ENCODE measurements at regions not wholly inside any gene's neighbourhood (a gene's known extent, or its start where the extent isn't known, plus 50 kb on each side); places are given as distances from the start of the nearest gene placed in this dataset.

DNA sequence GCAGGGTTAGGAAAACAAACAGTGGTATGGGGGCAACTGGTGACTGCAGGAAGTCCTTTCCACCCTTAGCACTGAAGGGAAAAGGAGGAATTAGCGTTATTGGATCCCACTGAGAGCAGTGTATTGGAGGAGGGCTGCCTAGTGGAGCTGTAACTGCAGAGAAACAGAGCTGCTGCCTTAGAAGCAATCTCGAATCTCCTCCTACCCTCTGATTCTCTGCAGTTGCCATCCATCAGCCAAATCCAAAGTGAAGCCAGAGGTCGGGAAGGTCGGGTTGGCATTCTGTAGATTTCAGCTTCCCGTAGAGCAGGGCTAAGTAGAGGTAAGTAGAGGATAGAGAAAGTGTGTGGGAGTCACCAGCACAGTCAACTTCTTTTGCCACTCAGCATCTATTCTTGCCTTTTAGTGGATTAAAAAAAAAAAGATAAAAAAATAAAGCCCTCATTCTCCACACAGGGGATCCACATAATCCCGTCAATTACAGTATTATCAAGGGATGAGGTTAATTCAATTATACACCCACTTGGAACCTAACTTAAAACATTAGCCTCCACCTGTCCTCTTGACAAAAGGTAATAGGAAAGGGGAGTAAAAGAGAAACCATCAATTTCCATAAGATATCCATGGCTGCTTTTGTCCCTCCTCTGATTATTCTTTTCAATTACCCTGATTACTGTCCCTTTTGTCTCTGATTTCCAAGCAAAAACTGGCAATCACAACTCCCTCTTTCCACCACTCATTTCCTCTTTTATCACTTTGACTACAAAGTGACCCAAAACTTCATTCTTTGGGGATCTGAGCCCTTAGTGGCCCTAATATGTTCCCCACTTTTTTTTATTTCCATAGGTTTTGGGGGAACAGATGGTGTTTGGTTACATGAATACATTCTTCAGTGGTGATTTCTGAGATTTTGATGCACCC is 234.7 kb downstream of the RBM26 start:
- peaks cover 2% of the 10 kb centered on the region for H3K9me3 Mint-ChIP-seq
- no peak overlapping the region for H3K27ac Mint-ChIP-seq
- DNase-seq = no peak
- H3K27me3 Mint-ChIP-seq = peaks cover 8% of the 10 kb centered on the region
- CTCF ChIA-PET = no interaction called here
- no peak overlapping the region for H3K4me3 Mint-ChIP-seq
- H3K36me3 Mint-ChIP-seq = no peaks in the 10 kb centered on the region
- H3K4me1 Mint-ChIP-seq = no peaks in the 10 kb centered on the region

- CTCF ChIA-PET = no interaction called here
- H3K36me3 Mint-ChIP-seq = no peaks in the 10 kb centered on the region
- H3K27ac Mint-ChIP-seq = no peak overlapping the region
- no peaks in the 10 kb centered on the region for H3K9me3 Mint-ChIP-seq
- H3K4me1 Mint-ChIP-seq = no peaks in the 10 kb centered on the region
- H3K27me3 Mint-ChIP-seq = no peaks in the 10 kb centered on the region
- no peak for DNase-seq
- H3K4me3 Mint-ChIP-seq = no peak overlapping the region
Measured at GRCh38 chr13:79160818-79161217, 245.2 kb downstream of the RBM26 start.

DNA sequence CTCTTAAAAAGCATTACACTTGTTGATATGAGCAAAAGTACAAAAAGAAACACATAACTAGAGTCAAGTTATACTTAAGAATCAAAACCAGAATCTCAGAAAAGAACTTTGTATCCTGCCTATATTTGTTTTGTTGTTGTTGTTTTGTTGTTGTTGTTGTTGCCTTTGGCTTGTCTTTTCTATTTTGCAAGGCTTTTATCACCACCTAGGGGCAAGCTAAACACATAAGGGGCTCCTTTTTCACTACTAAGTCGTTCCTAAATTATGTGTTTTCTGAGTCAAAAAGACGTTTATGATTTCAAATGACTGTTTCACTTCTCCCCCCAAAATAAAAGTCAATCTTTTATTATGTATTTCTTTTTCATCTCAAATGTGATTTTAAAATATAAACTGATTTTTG is 250.2 kb downstream of the RBM26 start:
- Mint-ChIP-seq H3K27me3 (no peaks in the 10 kb centered on the region), H3K4me3 (no peak overlapping the region), H3K9me3 (no peaks in the 10 kb centered on the region), H3K36me3 (no peaks in the 10 kb centered on the region), H3K4me1 (no peaks in the 10 kb centered on the region), H3K27ac (no peak overlapping the region)
- DNase-seq = no peak
- CTCF ChIA-PET = no interaction called here

DNA sequence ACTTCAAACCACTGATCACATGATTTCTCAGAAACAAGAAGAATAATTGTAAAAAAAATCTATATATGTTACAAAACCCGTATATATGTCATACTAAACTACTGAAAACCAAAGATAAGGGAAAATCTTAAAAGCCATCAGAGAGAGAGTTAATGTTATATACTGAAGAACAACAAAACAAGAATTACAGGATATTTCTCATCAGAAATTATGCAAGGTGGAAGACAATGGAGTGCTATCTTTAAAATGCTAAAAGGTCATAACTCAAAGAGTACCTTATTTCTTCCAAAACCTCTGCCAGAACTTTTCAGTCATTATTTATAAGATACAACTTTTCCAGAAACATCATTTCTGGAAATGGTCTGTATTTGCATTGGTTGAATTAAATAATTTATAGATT is 256.8 kb downstream of the RBM26 start:
- CTCF ChIA-PET = no interaction called here
- H3K9me3 Mint-ChIP-seq = no peaks in the 10 kb centered on the region
- H3K27me3 Mint-ChIP-seq = no peaks in the 10 kb centered on the region
- no peak for DNase-seq
- no peaks in the 10 kb centered on the region for H3K4me1 Mint-ChIP-seq
- no peak overlapping the region for H3K27ac Mint-ChIP-seq
- no peaks in the 10 kb centered on the region for H3K36me3 Mint-ChIP-seq
- H3K4me3 Mint-ChIP-seq = no peak overlapping the region

DNA sequence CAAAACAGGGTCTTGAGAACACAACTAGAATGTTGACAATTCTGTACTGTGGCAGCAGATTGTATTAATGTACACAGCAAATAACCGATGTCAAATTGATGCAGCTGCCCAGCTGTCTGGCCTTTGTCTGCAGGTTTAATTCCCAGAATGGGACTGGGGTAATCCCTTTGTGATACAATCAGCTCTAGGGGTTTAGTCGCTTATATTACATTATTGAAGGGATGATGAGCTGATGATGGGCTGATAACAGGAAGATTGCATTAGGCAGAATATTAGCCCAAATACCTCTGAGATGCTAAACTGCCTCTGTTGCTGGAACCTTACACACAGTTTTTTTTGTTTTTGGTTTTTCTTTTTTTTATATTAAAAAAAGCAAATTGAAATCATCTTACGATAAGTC is 265.0 kb downstream of the RBM26 start:
- Mint-ChIP-seq H3K4me1 (no peaks in the 10 kb centered on the region), H3K27ac (no peak overlapping the region), H3K36me3 (no peaks in the 10 kb centered on the region), H3K4me3 (no peak overlapping the region), H3K27me3 (no peaks in the 10 kb centered on the region), H3K9me3 (no peaks in the 10 kb centered on the region)
- DNase-seq = no peak
- CTCF ChIA-PET = no interaction called here

GRCh38 chr13:79128158-79128557 is 277.9 kb downstream of the RBM26 start:
- no peaks in the 10 kb centered on the region for H3K4me1 Mint-ChIP-seq
- peaks cover 4% of the 10 kb centered on the region for H3K27me3 Mint-ChIP-seq
- no peak for DNase-seq
- no peak overlapping the region for H3K4me3 Mint-ChIP-seq
- no peak overlapping the region for H3K27ac Mint-ChIP-seq
- no peaks in the 10 kb centered on the region for H3K9me3 Mint-ChIP-seq
- CTCF ChIA-PET = no interaction called here
- H3K36me3 Mint-ChIP-seq = no peaks in the 10 kb centered on the region

DNA sequence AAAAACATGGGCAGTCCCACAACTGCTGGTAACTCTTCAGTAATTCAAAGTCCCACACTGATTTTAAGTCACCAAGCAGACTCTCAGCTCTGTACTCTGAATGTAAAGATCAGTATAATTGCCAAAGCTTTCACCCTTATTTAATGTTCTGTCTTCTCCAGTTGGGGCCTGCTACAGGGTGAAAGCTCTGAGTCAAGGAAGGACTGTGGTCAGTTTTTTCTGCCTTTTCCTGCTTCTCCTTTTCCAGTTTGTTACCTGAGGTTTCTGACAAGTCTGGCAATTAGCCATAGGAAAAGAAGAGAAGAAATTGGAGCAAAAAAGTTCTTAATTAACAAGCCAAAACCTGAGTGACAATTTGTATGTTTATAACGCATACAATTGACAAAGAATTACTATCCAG is 279.3 kb downstream of the RBM26 start:
- H3K36me3 Mint-ChIP-seq = no peaks in the 10 kb centered on the region
- CTCF ChIA-PET = no interaction called here
- no peak overlapping the region for H3K27ac Mint-ChIP-seq
- DNase-seq = no peak
- H3K4me1 Mint-ChIP-seq = no peaks in the 10 kb centered on the region
- peaks cover 4% of the 10 kb centered on the region for H3K27me3 Mint-ChIP-seq
- no peak overlapping the region for H3K4me3 Mint-ChIP-seq
- H3K9me3 Mint-ChIP-seq = no peaks in the 10 kb centered on the region

DNA sequence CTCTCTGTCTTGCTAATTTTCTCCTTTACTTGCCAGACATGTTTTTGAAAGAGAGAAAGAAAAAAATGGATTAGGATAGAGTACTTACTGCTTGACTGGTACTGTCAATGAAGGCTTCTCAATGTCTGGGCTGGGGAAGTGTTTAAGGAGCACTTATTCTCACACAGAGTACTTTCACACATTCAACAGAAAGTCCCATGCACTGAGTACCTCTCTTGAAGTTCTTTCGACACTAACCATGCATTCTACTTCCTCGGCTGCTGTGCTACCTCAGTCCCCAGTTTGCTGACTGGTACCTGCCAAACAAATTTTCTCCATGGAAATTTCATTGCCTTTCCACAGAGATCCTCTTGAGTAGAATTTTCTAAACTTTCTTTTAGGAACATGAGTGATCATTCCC is 281.9 kb downstream of the RBM26 start:
- CTCF ChIA-PET = no interaction called here
- no peaks in the 10 kb centered on the region for H3K4me1 Mint-ChIP-seq
- H3K27me3 Mint-ChIP-seq = peaks cover 4% of the 10 kb centered on the region
- H3K9me3 Mint-ChIP-seq = no peaks in the 10 kb centered on the region
- no peak overlapping the region for H3K4me3 Mint-ChIP-seq
- DNase-seq = no peak
- H3K27ac Mint-ChIP-seq = no peak overlapping the region
- H3K36me3 Mint-ChIP-seq = no peaks in the 10 kb centered on the region

DNA sequence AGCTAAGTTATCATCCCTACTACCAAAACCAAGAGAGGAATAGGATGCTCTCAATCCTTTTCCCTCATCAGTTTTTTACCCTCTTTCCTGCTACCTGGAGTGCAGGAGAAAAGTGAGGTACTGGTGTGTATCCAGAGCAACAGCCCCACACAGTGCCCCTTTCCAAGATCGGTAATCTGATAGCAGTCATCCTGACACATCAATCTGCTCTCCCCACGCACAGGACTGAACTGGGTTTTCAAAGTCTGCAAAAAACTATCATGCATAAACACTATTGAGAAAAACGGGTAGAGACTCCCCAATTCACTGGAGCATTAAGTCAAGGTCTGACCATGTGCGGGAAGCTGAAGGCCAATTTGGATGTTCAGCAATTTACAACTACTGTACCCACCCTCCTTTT is 284.8 kb downstream of the RBM26 start:
- no peaks in the 10 kb centered on the region for H3K36me3 Mint-ChIP-seq
- DNase-seq = no peak
- no peaks in the 10 kb centered on the region for H3K9me3 Mint-ChIP-seq
- H3K27me3 Mint-ChIP-seq = peaks cover 4% of the 10 kb centered on the region
- CTCF ChIA-PET = no interaction called here
- H3K27ac Mint-ChIP-seq = no peak overlapping the region
- no peaks in the 10 kb centered on the region for H3K4me1 Mint-ChIP-seq
- H3K4me3 Mint-ChIP-seq = no peak overlapping the region

GRCh38 chr13:79119578-79120107 is 286.4 kb downstream of the RBM26 start:
- CTCF ChIA-PET = no interaction called here
- H3K27ac Mint-ChIP-seq = no peak overlapping the region
- H3K4me1 Mint-ChIP-seq = no peaks in the 10 kb centered on the region
- no peak overlapping the region for H3K4me3 Mint-ChIP-seq
- no peaks in the 10 kb centered on the region for H3K9me3 Mint-ChIP-seq
- no peaks in the 10 kb centered on the region for H3K36me3 Mint-ChIP-seq
- DNase-seq = no peak
- no peaks in the 10 kb centered on the region for H3K27me3 Mint-ChIP-seq

DNA sequence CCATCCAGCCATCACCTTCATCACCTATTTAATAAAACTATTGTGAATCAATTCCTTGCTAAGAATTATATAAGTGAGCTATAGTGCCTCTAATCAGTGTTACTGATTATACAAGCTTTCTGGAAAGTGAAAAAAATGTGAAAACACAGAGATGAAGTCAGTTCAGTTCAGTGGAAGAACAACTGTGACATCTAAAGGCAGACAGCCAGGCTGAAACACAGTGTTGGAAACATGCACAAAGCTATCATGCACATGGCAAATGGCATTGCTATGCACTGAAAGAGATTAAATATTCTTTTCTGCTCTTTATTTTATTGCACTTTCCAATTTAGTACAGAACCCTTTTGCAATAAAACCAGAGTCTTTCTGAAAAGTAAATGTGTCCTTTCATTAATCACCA is 294.0 kb downstream of the RBM26 start:
- Mint-ChIP-seq H3K36me3 (no peaks in the 10 kb centered on the region), H3K27ac (no peak overlapping the region), H3K27me3 (no peaks in the 10 kb centered on the region), H3K4me3 (no peak overlapping the region), H3K9me3 (no peaks in the 10 kb centered on the region), H3K4me1 (no peaks in the 10 kb centered on the region)
- DNase-seq = no peak
- CTCF ChIA-PET = no interaction called here

- Mint-ChIP-seq H3K36me3 (no peaks in the 10 kb centered on the region), H3K27me3 (no peaks in the 10 kb centered on the region), H3K4me1 (no peaks in the 10 kb centered on the region), H3K4me3 (no peak overlapping the region), H3K27ac (no peak overlapping the region), H3K9me3 (no peaks in the 10 kb centered on the region)
- CTCF ChIA-PET = no interaction called here
- no peak for DNase-seq
Measured at GRCh38 chr13:79108914-79109643, 297.0 kb downstream of the RBM26 start.

- H3K4me1 Mint-ChIP-seq = no peaks in the 10 kb centered on the region
- no peak for DNase-seq
- no peaks in the 10 kb centered on the region for H3K36me3 Mint-ChIP-seq
- H3K9me3 Mint-ChIP-seq = no peaks in the 10 kb centered on the region
- H3K27me3 Mint-ChIP-seq = peaks cover 5% of the 10 kb centered on the region
- H3K27ac Mint-ChIP-seq = no peak overlapping the region
- no peak overlapping the region for H3K4me3 Mint-ChIP-seq
- CTCF ChIA-PET = no interaction called here
Measured at GRCh38 chr13:79098596-79098995, 307.5 kb downstream of the RBM26 start.

DNA sequence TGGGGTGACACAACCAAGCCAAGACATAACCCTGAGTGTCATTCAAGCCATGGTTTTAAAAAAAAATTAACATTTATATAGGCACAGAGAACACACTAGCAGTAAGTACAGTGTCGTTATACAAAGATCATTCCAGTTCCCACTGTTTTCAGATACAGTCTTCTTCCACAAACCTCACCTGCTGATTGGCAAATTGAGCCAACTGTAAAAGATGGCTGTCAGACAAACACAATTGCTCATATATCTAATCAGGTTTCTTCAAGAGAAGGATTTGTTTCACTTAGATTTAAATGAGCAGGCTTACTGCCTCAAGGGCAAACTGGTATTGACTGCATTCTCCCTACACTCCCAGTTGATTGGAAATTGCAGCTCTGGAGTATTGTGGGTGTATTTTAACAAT is 308.9 kb downstream of the RBM26 start:
- no peak for DNase-seq
- Mint-ChIP-seq H3K4me1 (no peaks in the 10 kb centered on the region), H3K4me3 (no peak overlapping the region), H3K36me3 (no peaks in the 10 kb centered on the region), H3K27me3 (no peaks in the 10 kb centered on the region), H3K9me3 (no peaks in the 10 kb centered on the region), H3K27ac (no peak overlapping the region)
- CTCF ChIA-PET = no interaction called here

DNA sequence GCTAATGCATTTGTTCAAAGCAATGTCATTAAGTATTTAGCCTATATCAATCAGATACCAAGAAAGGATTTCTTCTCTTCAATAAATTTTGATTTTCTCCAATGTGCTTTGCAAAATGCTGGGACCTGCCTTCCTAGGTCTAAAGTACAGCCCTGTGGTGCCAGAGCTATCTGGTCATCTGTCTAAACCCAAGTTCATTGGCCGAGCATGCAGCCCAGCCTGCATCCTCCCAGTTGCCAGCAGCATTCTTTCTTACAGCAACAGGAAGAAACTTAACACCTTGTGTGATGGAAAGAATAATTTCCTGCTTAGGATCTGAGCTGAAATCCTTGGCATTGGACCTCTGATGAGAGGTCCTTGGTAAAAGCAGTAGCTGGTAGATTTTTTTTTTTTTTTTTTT is 310.0 kb downstream of the RBM26 start:
- CTCF ChIA-PET = no interaction called here
- no peaks in the 10 kb centered on the region for H3K36me3 Mint-ChIP-seq
- no peak overlapping the region for H3K4me3 Mint-ChIP-seq
- H3K27ac Mint-ChIP-seq = no peak overlapping the region
- DNase-seq = no peak
- H3K27me3 Mint-ChIP-seq = no peaks in the 10 kb centered on the region
- H3K4me1 Mint-ChIP-seq = no peaks in the 10 kb centered on the region
- no peaks in the 10 kb centered on the region for H3K9me3 Mint-ChIP-seq
